HG03469 (cell line): ENCODE measurements at regions not wholly inside any gene's neighbourhood (a gene's known extent, or its start where the extent isn't known, plus 50 kb on each side); places are given as distances from the start of the nearest gene placed in this dataset.

Source experiments
- ATAC-seq: cut with Tn5 transposase; IDR thresholded peaks from one replicate; pipeline ENCODE4 v1.9.1; 2021; ENCODE audit warnings: mild to moderate bottlenecking, moderate library complexity, moderate number of reproducible peaks; ENCODE audit not compliant: unreplicated experiment

- no peak for ATAC-seq
These were observed 68.4 kb upstream of the PTGR2 start for GRCh38 chr14:73783107-73783727.

- no peak for ATAC-seq
These were observed 68.4 kb upstream of the PNMA1 start for GRCh38 chr14:73782623-73783022.

GRCh38 chr14:73780896-73781295, 66.7 kb upstream of the PNMA1 start:
- ATAC-seq = no peak

- no peak for ATAC-seq
These were observed 66.2 kb upstream of the PNMA1 start for GRCh38 chr14:73780391-73780790.

GRCh38 chr14:73778736-73779135, 64.6 kb upstream of the PNMA1 start:
- ATAC-seq = no peak

GRCh38 chr14:73777420-73777819, 63.2 kb upstream of the PNMA1 start:
- ATAC-seq = no peak

- ATAC-seq = no peak
These were observed 62.0 kb upstream of the PNMA1 start for GRCh38 chr14:73776194-73776537.

- no peak for ATAC-seq
These were observed 61.4 kb upstream of the PNMA1 start for GRCh38 chr14:73775339-73776193.

- no peak for ATAC-seq
These were observed 60.5 kb upstream of the PNMA1 start for GRCh38 chr14:73774671-73775070.

- no peak for ATAC-seq
These were observed 60.0 kb upstream of the PNMA1 start for GRCh38 chr14:73774241-73774570.

GRCh38 chr14:73773441-73774240, 59.5 kb upstream of the PNMA1 start:
- no peak for ATAC-seq

- peak; percentile 34 for ATAC-seq
These were observed 57.9 kb upstream of the PNMA1 start for GRCh38 chr14:73771848-73772638.

- ATAC-seq = peak; percentile 5
These were observed 57.0 kb upstream of the PNMA1 start for GRCh38 chr14:73770977-73771847.

- ATAC-seq = no peak
These were observed 53.9 kb upstream of the PNMA1 start for GRCh38 chr14:73768107-73768506.

- ATAC-seq = no peak
These were observed 50.5 kb upstream of the PNMA1 start for GRCh38 chr14:73764406-73765280.
